ENCODE measurements at regions not wholly inside any gene's neighbourhood (a gene's known extent, or its start where the extent isn't known, plus 50 kb on each side); places are given as distances from the start of the nearest gene placed in this dataset.

- no peak for TF ChIP-seq CTCF (IDR thresholded peaks at IDR 0.05; ENCODE audit: insufficient read depth, low read depth, low read length)
- ChIA-PET POLR2A (no interaction called here), CTCF (no interaction called here)
- Histone ChIP-seq H3K4me3 (ENCODE audit: low read depth, low read length) (no peak overlapping the region), H3K27me3 (ENCODE audit: control insufficient read depth, insufficient read depth, low read length) (no peaks in the 10 kb centered on the region), H3K36me3 (ENCODE audit: control insufficient read depth, insufficient read depth, low read length) (no peaks in the 10 kb centered on the region)
- no peak for DNase-seq (ENCODE audit: low read depth)
Measured at GRCh38 chr16:8283195-8283594, 307.1 kb downstream of the TMEM114 start.

- TF ChIP-seq CTCF (IDR thresholded peaks at IDR 0.05; ENCODE audit: insufficient read depth, low read depth, low read length), result no peak
- Histone ChIP-seq H3K4me3 (ENCODE audit: low read depth, low read length) (no peak overlapping the region), H3K27me3 (ENCODE audit: control insufficient read depth, insufficient read depth, low read length) (no peaks in the 10 kb centered on the region), H3K36me3 (ENCODE audit: control insufficient read depth, insufficient read depth, low read length) (no peaks in the 10 kb centered on the region)
- no peak for DNase-seq (ENCODE audit: low read depth)
- ChIA-PET POLR2A (no interaction called here), CTCF (no interaction called here)
Measured at GRCh38 chr16:8278031-8278580, 312.2 kb downstream of the TMEM114 start.

GRCh38 chr16:8271344-8271743, 319.0 kb downstream of the TMEM114 start:
- H3K27me3 ChIP-seq (ENCODE audit: control insufficient read depth, insufficient read depth, low read length), result no peaks in the 10 kb centered on the region
- DNase-seq (ENCODE audit: low read depth), result no peak

GRCh38 chr16:8262299-8262698, 328.0 kb downstream of the TMEM114 start:
- TF ChIP-seq CTCF (IDR thresholded peaks at IDR 0.05; ENCODE audit: insufficient read depth, low read depth, low read length), result no peak
- POLR2A ChIA-PET, result no interaction called here
- Histone ChIP-seq H3K4me3 (ENCODE audit: low read depth, low read length) (no peak overlapping the region), H3K27me3 (ENCODE audit: control insufficient read depth, insufficient read depth, low read length) (no peaks in the 10 kb centered on the region), H3K36me3 (ENCODE audit: control insufficient read depth, insufficient read depth, low read length) (no peaks in the 10 kb centered on the region)
- CTCF ChIA-PET, result no interaction called here
- no peak for DNase-seq (ENCODE audit: low read depth)

More at GRCh38 chr16:8271344-8271743, 319.0 kb downstream of the TMEM114 start:
- H3K36me3 ChIP-seq (ENCODE audit: control insufficient read depth, insufficient read depth, low read length), result no peaks in the 10 kb centered on the region
- no peak overlapping the region for H3K4me3 ChIP-seq (ENCODE audit: low read depth, low read length)
- TF ChIP-seq CTCF (IDR thresholded peaks at IDR 0.05; ENCODE audit: insufficient read depth, low read depth, low read length), result no peak
- ChIA-PET CTCF (no interaction called here), POLR2A (no interaction called here)

- no peaks in the 10 kb centered on the region for H3K27me3 ChIP-seq (ENCODE audit: control insufficient read depth, insufficient read depth, low read length)
- ChIA-PET POLR2A (no interaction called here), CTCF (no interaction called here)
- H3K4me3 ChIP-seq (ENCODE audit: low read depth, low read length), result no peak overlapping the region
- H3K36me3 ChIP-seq (ENCODE audit: control insufficient read depth, insufficient read depth, low read length), result no peaks in the 10 kb centered on the region
- DNase-seq (ENCODE audit: low read depth), result no peak
- no peak for TF ChIP-seq CTCF (IDR thresholded peaks at IDR 0.05; ENCODE audit: insufficient read depth, low read depth, low read length)
Measured at GRCh38 chr16:8260140-8260539, 330.2 kb downstream of the TMEM114 start.
